Smooth muscle cell (in vitro differentiated cells): ENCODE measurements at regions not wholly inside any gene's neighbourhood (a gene's known extent, or its start where the extent isn't known, plus 50 kb on each side); places are given as distances from the start of the nearest gene placed in this dataset.

Experiments used
- DNase-seq: peaks from one replicate; lab custom pipeline; 2025; ENCODE audit not compliant: unreplicated experiment; lab: John Stamatoyannopoulos, UW
- H2AFZ ChIP-seq: fragments of 200-600 bp; sonication (generic); 2 replicates; pipeline ENCODE4 v1.6.0; 2016; ENCODE audit warnings: antibody characterized with exemption, low read depth, mild to moderate bottlenecking
- H3F3A ChIP-seq: fragments of 200-600 bp; sonication (generic); 2 replicates; pipeline ENCODE4 v1.6.0; 2017; ENCODE audit warnings: antibody characterized with exemption, low read depth
- H3K27ac ChIP-seq: fragments of 200-600 bp; sonication (generic); 2 replicates; pipeline ENCODE4 v1.5.1; 2016; ENCODE audit warnings: low read depth, mild to moderate bottlenecking
- H3K27me3 ChIP-seq: fragments of 200-600 bp; sonication (generic); 2 replicates; pipeline ENCODE4 v1.6.1; 2016; ENCODE audit warnings: low read depth, mild to moderate bottlenecking
- H3K36me3 ChIP-seq: fragments of 200-600 bp; sonication (generic); 2 replicates; pipeline ENCODE4 v1.5.1; 2016; ENCODE audit warnings: low read depth
- H3K4me1 ChIP-seq: fragments of 200-600 bp; sonication (generic); 2 replicates; pipeline ENCODE4 v1.5.1; 2016; ENCODE audit warnings: low read depth
- H3K4me2 ChIP-seq: fragments of 200-600 bp; sonication (generic); 2 replicates; pipeline ENCODE4 v1.6.0; 2016; ENCODE audit warnings: mild to moderate bottlenecking
- H3K4me3 ChIP-seq: fragments of 200-600 bp; sonication (generic); 2 replicates; pipeline ENCODE4 v1.5.1; 2016; ENCODE audit warnings: mild to moderate bottlenecking
- H3K79me2 ChIP-seq: fragments of 200-600 bp; sonication (generic); 2 replicates; pipeline ENCODE4 v1.6.0; 2016; ENCODE audit warnings: low read depth, mild to moderate bottlenecking
- H3K9ac ChIP-seq: fragments of 200-600 bp; sonication (generic); 2 replicates; pipeline ENCODE4 v1.6.0; 2016; ENCODE audit warnings: low read depth
- H3K9me3 ChIP-seq: fragments of 200-600 bp; sonication (generic); replicated peaks from 2 replicates; pipeline ENCODE4 v1.5.1; 2016; ENCODE audit warnings: low read depth
- H4K20me1 ChIP-seq: fragments of 200-600 bp; sonication (generic); 2 replicates; pipeline ENCODE4 v1.6.0; 2016; ENCODE audit warnings: low read depth
- CTCF ChIP-seq: fragments of 200-600 bp; sonication (generic); IDR thresholded peaks from 2 replicates; pipeline ENCODE4 v1.5.1; 2017; ENCODE audit warnings: borderline replicate concordance, mild to moderate bottlenecking, antibody characterized with exemption; ENCODE audit not compliant: insufficient read depth, poor library complexity, severe bottlenecking
- WGBS: methylation state at CpG from one replicate; pipeline ENCODE4 v1.1.7; 2016; ENCODE audit warnings: low lambda C conversion rate; 5-methylcytosine and 5-hydroxymethylcytosine counted together

GRCh38 chr2:15756011-15756550 lies 164.4 kb downstream of the DDX1 start:
- no peak for TF ChIP-seq CTCF
- no peaks in the 10 kb centered on the region for H3K79me2 ChIP-seq
- no peak overlapping the region for H3K4me2 ChIP-seq
- no peaks in the 10 kb centered on the region for H3K9me3 ChIP-seq
- no peak overlapping the region for H3K27ac ChIP-seq
- H2AFZ ChIP-seq = no peak overlapping the region
- no peak overlapping the region for H3K9ac ChIP-seq
- no peaks in the 10 kb centered on the region for H3K36me3 ChIP-seq
- H3F3A ChIP-seq = no peaks in the 10 kb centered on the region
- H3K27me3 ChIP-seq = no peaks in the 10 kb centered on the region
- no peaks in the 10 kb centered on the region for H3K4me1 ChIP-seq
- no peak for DNase-seq
- whole genome bisulfite sequencing = 96% methylated on average over 2 of the region's 2 CpGs
- H3K4me3 ChIP-seq = no peak overlapping the region
- H4K20me1 ChIP-seq = no peaks in the 10 kb centered on the region

- Histone ChIP-seq H3K36me3 (no peaks in the 10 kb centered on the region), H3K4me2 (no peak overlapping the region), H3K27ac (no peak overlapping the region), H2AFZ (no peak overlapping the region), H3K9me3 (no peaks in the 10 kb centered on the region), H3K79me2 (no peaks in the 10 kb centered on the region), H4K20me1 (no peaks in the 10 kb centered on the region), H3K9ac (no peak overlapping the region), H3K4me3 (no peak overlapping the region), H3F3A (no peaks in the 10 kb centered on the region), H3K4me1 (no peaks in the 10 kb centered on the region), H3K27me3 (no peaks in the 10 kb centered on the region)
- no peak for TF ChIP-seq CTCF
- DNase-seq = no peak
- 78% methylated on average over 10 of the region's 10 CpGs for WGBS
Measured at GRCh38 chr2:15756882-15757819, 165.5 kb downstream of the DDX1 start.

- no peak overlapping the region for H3K4me3 ChIP-seq
- H3K36me3 ChIP-seq = no peaks in the 10 kb centered on the region
- no peak for DNase-seq
- no peaks in the 10 kb centered on the region for H3K79me2 ChIP-seq
- no peaks in the 10 kb centered on the region for H3K27me3 ChIP-seq
- H2AFZ ChIP-seq = no peak overlapping the region
- 94% methylated on average over 8 of the region's 8 CpGs for WGBS
- no peaks in the 10 kb centered on the region for H3F3A ChIP-seq
- no peak overlapping the region for H3K27ac ChIP-seq
- no peak for TF ChIP-seq CTCF
- no peak overlapping the region for H3K9ac ChIP-seq
- H3K4me2 ChIP-seq = no peak overlapping the region
- H3K9me3 ChIP-seq = no peaks in the 10 kb centered on the region
- peaks cover under 1% of the 10 kb centered on the region for H3K4me1 ChIP-seq
- no peaks in the 10 kb centered on the region for H4K20me1 ChIP-seq
Measured at GRCh38 chr2:15757820-15758586, 166.3 kb downstream of the DDX1 start.
